SK-N-SH (cell line): ENCODE measurements at regions not wholly inside any gene's neighbourhood (a gene's known extent, or its start where the extent isn't known, plus 50 kb on each side); places are given as distances from the start of the nearest gene placed in this dataset.

ENCODE experiments used
- CHD2 ChIP-seq: fragments of 150-350 bp; IDR thresholded peaks from 2 replicates; pipeline ENCODE4 v1.6.1; 2018; ENCODE audit warnings: low read length; ENCODE audit not compliant: partially characterized antibody
- EP300 ChIP-seq, 2 experiments: IDR thresholded peaks; 2 replicates each; pipeline versions ENCODE4 v1.4.0 to v1.6.1; 2012; ENCODE audit warnings: borderline replicate concordance in 1 of 2, low read depth in 1 of 2, low read length in 1 of 2
- EZH2phosphoT487 ChIP-seq: fragments of 200-600 bp; sonication (generic); IDR thresholded peaks from 2 replicates; pipeline ENCODE4 v1.6.1; 2017; ENCODE audit warnings: low read depth, mixed run types, mild to moderate bottlenecking, antibody characterized with exemption, moderate library complexity, borderline replicate concordance
- FOXJ3 ChIP-seq: sonication (generic); formaldehyde crosslinking; IDR thresholded peaks from 2 replicates; pipeline ENCODE4 v1.5.1; 2020; ENCODE audit warnings: mild to moderate bottlenecking, missing genetic modification reagents
- JUND ChIP-seq: IDR thresholded peaks from 2 replicates; pipeline ENCODE4 v1.4.0; 2012
- POLR2AphosphoS5 ChIP-seq: IDR thresholded peaks from 2 replicates; pipeline ENCODE4 v1.6.1; 2012; ENCODE audit warnings: low read depth, low read length
- SIN3A ChIP-seq: IDR thresholded peaks from 2 replicates; pipeline ENCODE4 v1.6.1; 2012; ENCODE audit warnings: low read depth, mild to moderate bottlenecking, low read length, moderate library complexity, borderline replicate concordance
- TAF1 ChIP-seq: IDR thresholded peaks from 2 replicates; pipeline ENCODE4 v1.6.1; 2012; ENCODE audit warnings: low read depth, mild to moderate bottlenecking, low read length, moderate library complexity, borderline replicate concordance
- YY1 ChIP-seq: IDR thresholded peaks from 2 replicates; pipeline ENCODE4 v1.4.0; 2012; ENCODE audit warnings: low read depth, mild to moderate bottlenecking
- TF ChIP-seq, protein P1 (sequence below): IDR thresholded peaks from 2 replicates; pipeline ENCODE4 v1.6.1; 2012; ENCODE audit warnings: mild to moderate bottlenecking, low read depth, low read length, moderate library complexity
- TF ChIP-seq, protein P2 (sequence below): fragments of 200-600 bp; sonication (generic); IDR thresholded peaks from 2 replicates; pipeline ENCODE4 v1.6.1; 2017; ENCODE audit warnings: antibody characterized with exemption, mild to moderate bottlenecking, moderate library complexity
- TF ChIP-seq, protein P3 (sequence below): fragments of 150-350 bp; IDR thresholded peaks from 2 replicates; pipeline ENCODE4 v1.6.1; 2017; ENCODE audit warnings: antibody characterized with exemption, low read length, low read depth, borderline replicate concordance

DNA sequence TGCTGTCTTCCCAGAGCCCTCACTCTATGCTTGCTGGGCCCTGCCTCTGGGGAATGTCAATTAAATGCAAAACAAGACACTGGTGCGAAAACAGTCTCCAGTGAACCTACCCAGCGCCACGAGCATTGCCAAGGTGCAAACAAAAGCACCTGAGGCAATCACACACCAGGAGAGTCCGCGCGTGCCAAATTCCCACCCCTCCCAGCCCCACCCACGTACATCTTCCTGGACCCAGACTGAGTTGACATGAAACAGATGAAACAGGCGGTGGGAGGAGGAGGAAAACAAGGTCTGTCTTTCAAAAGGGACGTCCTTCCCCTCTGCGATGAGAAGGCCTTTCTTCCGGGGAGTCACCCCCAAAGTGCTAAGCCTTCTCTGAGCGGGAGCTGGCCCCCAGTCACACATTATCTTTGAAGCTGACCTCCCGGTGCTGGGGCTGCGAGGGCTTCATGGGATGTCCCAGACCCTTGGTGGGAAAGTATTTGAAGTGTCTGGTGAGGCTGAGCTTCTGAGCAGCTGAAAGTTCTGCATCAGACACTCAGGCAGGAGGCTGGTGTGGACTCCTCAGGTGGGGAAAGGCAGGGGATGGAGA, 200.4 kb downstream of the AXIN2 start:
- TF ChIP-seq, protein P1, sequence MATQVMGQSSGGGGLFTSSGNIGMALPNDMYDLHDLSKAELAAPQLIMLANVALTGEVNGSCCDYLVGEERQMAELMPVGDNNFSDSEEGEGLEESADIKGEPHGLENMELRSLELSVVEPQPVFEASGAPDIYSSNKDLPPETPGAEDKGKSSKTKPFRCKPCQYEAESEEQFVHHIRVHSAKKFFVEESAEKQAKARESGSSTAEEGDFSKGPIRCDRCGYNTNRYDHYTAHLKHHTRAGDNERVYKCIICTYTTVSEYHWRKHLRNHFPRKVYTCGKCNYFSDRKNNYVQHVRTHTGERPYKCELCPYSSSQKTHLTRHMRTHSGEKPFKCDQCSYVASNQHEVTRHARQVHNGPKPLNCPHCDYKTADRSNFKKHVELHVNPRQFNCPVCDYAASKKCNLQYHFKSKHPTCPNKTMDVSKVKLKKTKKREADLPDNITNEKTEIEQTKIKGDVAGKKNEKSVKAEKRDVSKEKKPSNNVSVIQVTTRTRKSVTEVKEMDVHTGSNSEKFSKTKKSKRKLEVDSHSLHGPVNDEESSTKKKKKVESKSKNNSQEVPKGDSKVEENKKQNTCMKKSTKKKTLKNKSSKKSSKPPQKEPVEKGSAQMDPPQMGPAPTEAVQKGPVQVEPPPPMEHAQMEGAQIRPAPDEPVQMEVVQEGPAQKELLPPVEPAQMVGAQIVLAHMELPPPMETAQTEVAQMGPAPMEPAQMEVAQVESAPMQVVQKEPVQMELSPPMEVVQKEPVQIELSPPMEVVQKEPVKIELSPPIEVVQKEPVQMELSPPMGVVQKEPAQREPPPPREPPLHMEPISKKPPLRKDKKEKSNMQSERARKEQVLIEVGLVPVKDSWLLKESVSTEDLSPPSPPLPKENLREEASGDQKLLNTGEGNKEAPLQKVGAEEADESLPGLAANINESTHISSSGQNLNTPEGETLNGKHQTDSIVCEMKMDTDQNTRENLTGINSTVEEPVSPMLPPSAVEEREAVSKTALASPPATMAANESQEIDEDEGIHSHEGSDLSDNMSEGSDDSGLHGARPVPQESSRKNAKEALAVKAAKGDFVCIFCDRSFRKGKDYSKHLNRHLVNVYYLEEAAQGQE, result no peak
- TF ChIP-seq YY1, result no peak
- TF ChIP-seq TAF1, result no peak
- TF ChIP-seq CHD2, result no peak
- no peak for TF ChIP-seq SIN3A
- no peak for TF ChIP-seq EP300 (IDR thresholded peaks at IDR 0.05; ENCODE audit: borderline replicate concordance in 1 of 2, low read depth in 1 of 2, low read length in 1 of 2)
- no peak for TF ChIP-seq POLR2AphosphoS5
- no peak for TF ChIP-seq JUND
- TF ChIP-seq, protein P2, sequence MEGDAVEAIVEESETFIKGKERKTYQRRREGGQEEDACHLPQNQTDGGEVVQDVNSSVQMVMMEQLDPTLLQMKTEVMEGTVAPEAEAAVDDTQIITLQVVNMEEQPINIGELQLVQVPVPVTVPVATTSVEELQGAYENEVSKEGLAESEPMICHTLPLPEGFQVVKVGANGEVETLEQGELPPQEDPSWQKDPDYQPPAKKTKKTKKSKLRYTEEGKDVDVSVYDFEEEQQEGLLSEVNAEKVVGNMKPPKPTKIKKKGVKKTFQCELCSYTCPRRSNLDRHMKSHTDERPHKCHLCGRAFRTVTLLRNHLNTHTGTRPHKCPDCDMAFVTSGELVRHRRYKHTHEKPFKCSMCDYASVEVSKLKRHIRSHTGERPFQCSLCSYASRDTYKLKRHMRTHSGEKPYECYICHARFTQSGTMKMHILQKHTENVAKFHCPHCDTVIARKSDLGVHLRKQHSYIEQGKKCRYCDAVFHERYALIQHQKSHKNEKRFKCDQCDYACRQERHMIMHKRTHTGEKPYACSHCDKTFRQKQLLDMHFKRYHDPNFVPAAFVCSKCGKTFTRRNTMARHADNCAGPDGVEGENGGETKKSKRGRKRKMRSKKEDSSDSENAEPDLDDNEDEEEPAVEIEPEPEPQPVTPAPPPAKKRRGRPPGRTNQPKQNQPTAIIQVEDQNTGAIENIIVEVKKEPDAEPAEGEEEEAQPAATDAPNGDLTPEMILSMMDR, result no peak
- TF ChIP-seq, protein P3, sequence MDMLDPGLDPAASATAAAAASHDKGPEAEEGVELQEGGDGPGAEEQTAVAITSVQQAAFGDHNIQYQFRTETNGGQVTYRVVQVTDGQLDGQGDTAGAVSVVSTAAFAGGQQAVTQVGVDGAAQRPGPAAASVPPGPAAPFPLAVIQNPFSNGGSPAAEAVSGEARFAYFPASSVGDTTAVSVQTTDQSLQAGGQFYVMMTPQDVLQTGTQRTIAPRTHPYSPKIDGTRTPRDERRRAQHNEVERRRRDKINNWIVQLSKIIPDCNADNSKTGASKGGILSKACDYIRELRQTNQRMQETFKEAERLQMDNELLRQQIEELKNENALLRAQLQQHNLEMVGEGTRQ, result no peak
- no peak for TF ChIP-seq EZH2phosphoT487
- TF ChIP-seq FOXJ3 (CRISPR knock-in tag), result no peak
